ENCODE measurements at regions not wholly inside any gene's neighbourhood (a gene's known extent, or its start where the extent isn't known, plus 50 kb on each side); places are given as distances from the start of the nearest gene placed in this dataset.

DNA sequence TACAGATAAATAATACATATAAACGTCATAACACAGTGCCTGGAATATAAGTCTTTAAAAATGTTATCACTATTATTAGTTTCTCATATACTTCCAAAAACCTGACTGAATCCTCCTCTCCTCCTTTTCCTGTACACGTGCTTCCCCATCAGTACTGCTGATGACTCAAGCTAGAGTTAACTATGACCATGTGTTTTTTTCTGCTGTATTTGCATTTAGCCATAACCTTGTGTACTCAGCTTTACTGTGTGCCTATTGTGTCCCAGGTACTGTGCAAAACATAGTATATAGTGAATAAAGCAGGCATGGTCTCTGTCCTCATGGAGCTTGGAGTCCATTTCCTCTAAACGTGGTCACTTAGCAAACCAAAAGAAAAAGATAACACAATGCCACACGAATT lies 56.5 kb upstream of the ARHGAP32 start:
- TF ChIP-seq, protein P1, sequence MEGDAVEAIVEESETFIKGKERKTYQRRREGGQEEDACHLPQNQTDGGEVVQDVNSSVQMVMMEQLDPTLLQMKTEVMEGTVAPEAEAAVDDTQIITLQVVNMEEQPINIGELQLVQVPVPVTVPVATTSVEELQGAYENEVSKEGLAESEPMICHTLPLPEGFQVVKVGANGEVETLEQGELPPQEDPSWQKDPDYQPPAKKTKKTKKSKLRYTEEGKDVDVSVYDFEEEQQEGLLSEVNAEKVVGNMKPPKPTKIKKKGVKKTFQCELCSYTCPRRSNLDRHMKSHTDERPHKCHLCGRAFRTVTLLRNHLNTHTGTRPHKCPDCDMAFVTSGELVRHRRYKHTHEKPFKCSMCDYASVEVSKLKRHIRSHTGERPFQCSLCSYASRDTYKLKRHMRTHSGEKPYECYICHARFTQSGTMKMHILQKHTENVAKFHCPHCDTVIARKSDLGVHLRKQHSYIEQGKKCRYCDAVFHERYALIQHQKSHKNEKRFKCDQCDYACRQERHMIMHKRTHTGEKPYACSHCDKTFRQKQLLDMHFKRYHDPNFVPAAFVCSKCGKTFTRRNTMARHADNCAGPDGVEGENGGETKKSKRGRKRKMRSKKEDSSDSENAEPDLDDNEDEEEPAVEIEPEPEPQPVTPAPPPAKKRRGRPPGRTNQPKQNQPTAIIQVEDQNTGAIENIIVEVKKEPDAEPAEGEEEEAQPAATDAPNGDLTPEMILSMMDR (IDR thresholded peaks at IDR 0.05): no peak
- TF ChIP-seq POLR2AphosphoS5 (IDR thresholded peaks at IDR 0.05): no peak
